Suprapubic skin (tissue), 4 donors: ENCODE measurements at regions not wholly inside any gene's neighbourhood (a gene's known extent, or its start where the extent isn't known, plus 50 kb on each side); places are given as distances from the start of the nearest gene placed in this dataset.

ENCODE experiments used
- EP300 ChIP-seq: sonication (generic); formaldehyde crosslinking; IDR thresholded peaks from one replicate; pipeline ENCODE4 v1.6.1; 2017; ENCODE audit warnings: antibody characterized with exemption
- POLR2AphosphoS5 ChIP-seq, 3 donors: sonication (generic); formaldehyde crosslinking; IDR thresholded peaks; one replicate each; pipeline ENCODE4 v1.6.1; 2017; ENCODE audit warnings: antibody characterized with exemption in 3 of 3

- no peak for TF ChIP-seq POLR2AphosphoS5 (IDR thresholded peaks at IDR 0.05)
- TF ChIP-seq EP300 = no peak
These were observed 147.6 kb downstream of the PLK2 start for GRCh38 chr5:58312299-58312698.
